AG09309 (cell line): ENCODE measurements at regions not wholly inside any gene's neighbourhood (a gene's known extent, or its start where the extent isn't known, plus 50 kb on each side); places are given as distances from the start of the nearest gene placed in this dataset.

ENCODE experiments used
- DNase-seq: peaks from one replicate; pipeline ENCODE4 v3.0.0-alpha.2; 2010; ENCODE audit warnings: low read depth
- H3K4me3 ChIP-seq: 2 replicates; pipeline ENCODE4 v1.5.1; 2011; ENCODE audit warnings: mild to moderate bottlenecking, low read depth, low read length, moderate library complexity; ENCODE audit not compliant: control insufficient read depth
- CTCF ChIP-seq: IDR thresholded peaks from 2 replicates; pipeline ENCODE4 v1.5.1; 2011; ENCODE audit warnings: mild to moderate bottlenecking, low read depth, low read length, inconsistent platforms; ENCODE audit not compliant: insufficient read depth, control insufficient read depth; ENCODE audit errors: missing control alignments

- TF ChIP-seq CTCF, result no peak
- DNase-seq, result no peak
- H3K4me3 ChIP-seq, result no peak overlapping the region
These were observed 182.3 kb downstream of the THBS2 start for GRCh38 chr6:169071394-169071793.

GRCh38 chr6:169070506-169071176 is 183.0 kb downstream of the THBS2 start:
- peak; percentile 10 for TF ChIP-seq CTCF
- H3K4me3 ChIP-seq, result no peak overlapping the region
- DNase-seq, result peak; percentile 100

- DNase-seq, result no peak
- H3K4me3 ChIP-seq, result no peak overlapping the region
- TF ChIP-seq CTCF, result no peak
These were observed 184.3 kb downstream of the THBS2 start for GRCh38 chr6:169069356-169069755.

- no peak for DNase-seq
- no peak for TF ChIP-seq CTCF
- H3K4me3 ChIP-seq, result no peak overlapping the region
These were observed 189.5 kb downstream of the THBS2 start for GRCh38 chr6:169064194-169064593.

DNA sequence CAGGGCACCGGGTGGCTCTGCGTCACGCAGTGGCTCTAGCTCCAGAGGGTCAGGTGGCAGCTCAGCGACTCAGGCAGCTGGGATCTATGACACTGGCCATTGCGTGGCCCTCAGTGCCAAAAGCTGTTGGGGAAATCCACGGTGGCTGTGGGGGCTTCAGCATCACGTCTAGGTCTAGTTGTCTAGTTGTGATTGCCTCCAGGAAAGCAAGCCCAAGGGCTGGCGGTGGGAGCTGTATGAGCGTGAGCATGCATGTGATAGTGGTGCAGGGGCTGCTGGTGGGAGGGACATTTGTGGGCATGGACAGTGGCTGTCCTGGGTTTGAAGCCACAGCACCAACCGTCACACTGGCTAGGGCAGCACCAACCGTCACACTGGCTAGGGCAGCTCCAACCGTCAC is 191.4 kb downstream of the THBS2 start:
- H3K4me3 ChIP-seq, result no peak overlapping the region
- no peak for DNase-seq
- TF ChIP-seq CTCF, result no peak

GRCh38 chr6:169058634-169059033 is 195.0 kb downstream of the THBS2 start:
- no peak for TF ChIP-seq CTCF
- DNase-seq, result no peak
- no peak overlapping the region for H3K4me3 ChIP-seq
